ENCODE measurements at regions not wholly inside any gene's neighbourhood (a gene's known extent, or its start where the extent isn't known, plus 50 kb on each side); places are given as distances from the start of the nearest gene placed in this dataset.

DNA sequence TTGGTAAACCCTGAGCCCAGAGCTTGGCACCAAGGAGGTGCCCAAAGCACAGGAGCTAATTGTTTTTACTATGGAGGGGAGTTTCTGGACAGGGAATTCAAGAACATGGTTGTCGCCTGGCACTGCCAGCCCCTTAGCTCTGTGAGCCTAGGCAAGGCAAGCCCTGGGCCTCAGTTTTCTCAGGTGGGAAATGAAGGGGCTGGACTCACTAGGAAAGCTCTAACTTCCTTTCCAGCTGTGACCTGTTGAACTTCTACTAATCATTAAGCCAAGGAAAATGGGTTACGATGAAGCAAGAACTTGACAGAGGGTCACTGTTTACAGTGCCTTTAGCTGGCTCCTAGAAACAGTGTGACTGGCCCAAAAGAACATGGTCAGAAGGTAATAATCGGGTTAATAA is 277.2 kb downstream of the SHQ1 start:
- in situ Hi-C loops (cut with MboI; ENCODE audit: low sequenced_read_pairs): no loop called here
- TF ChIP-seq, protein P1, sequence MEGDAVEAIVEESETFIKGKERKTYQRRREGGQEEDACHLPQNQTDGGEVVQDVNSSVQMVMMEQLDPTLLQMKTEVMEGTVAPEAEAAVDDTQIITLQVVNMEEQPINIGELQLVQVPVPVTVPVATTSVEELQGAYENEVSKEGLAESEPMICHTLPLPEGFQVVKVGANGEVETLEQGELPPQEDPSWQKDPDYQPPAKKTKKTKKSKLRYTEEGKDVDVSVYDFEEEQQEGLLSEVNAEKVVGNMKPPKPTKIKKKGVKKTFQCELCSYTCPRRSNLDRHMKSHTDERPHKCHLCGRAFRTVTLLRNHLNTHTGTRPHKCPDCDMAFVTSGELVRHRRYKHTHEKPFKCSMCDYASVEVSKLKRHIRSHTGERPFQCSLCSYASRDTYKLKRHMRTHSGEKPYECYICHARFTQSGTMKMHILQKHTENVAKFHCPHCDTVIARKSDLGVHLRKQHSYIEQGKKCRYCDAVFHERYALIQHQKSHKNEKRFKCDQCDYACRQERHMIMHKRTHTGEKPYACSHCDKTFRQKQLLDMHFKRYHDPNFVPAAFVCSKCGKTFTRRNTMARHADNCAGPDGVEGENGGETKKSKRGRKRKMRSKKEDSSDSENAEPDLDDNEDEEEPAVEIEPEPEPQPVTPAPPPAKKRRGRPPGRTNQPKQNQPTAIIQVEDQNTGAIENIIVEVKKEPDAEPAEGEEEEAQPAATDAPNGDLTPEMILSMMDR (conservative IDR thresholded peaks at IDR 0.05; ENCODE audit: low read depth, low read length): no peak
- no peak for TF ChIP-seq MAFK (IDR thresholded peaks at IDR 0.05; ENCODE audit: low read depth, low read length)
- TF ChIP-seq FOS (IDR thresholded peaks at IDR 0.05; ENCODE audit: low read depth, low read length): no peak
- no peak for TF ChIP-seq CEBPB (IDR thresholded peaks at IDR 0.05; ENCODE audit: low read depth, low read length)
- TF ChIP-seq, protein P2, sequence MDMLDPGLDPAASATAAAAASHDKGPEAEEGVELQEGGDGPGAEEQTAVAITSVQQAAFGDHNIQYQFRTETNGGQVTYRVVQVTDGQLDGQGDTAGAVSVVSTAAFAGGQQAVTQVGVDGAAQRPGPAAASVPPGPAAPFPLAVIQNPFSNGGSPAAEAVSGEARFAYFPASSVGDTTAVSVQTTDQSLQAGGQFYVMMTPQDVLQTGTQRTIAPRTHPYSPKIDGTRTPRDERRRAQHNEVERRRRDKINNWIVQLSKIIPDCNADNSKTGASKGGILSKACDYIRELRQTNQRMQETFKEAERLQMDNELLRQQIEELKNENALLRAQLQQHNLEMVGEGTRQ (IDR thresholded peaks at IDR 0.05; ENCODE audit: low read depth, low read length): no peak
- TF ChIP-seq MXI1 (IDR thresholded peaks at IDR 0.05; ENCODE audit: borderline replicate concordance, low read depth, low read length): no peak
- TF ChIP-seq CHD1 (IDR thresholded peaks at IDR 0.05; ENCODE audit: low read depth, low read length): no peak
- no peak for TF ChIP-seq ELK1 (IDR thresholded peaks at IDR 0.05; ENCODE audit: borderline replicate concordance, low read depth, low read length)
- TF ChIP-seq SMC3 (IDR thresholded peaks at IDR 0.05; ENCODE audit: low read depth, low read length): no peak
- Histone ChIP-seq H2AK5ac (ENCODE audit: low read depth, low read length) (no peak overlapping the region), H3K4me2 (ENCODE audit: low read depth, low read length) (no peak overlapping the region), H2AK9ac (replicated peaks; ENCODE audit: low read depth, low read length, poor library complexity) (no peak overlapping the region), H3K27ac (ENCODE audit: insufficient read depth, low read length) (no peak overlapping the region), H3K9me3 (ENCODE audit: control insufficient read depth, insufficient read depth, low read length) (no peaks in the 10 kb centered on the region), H3K79me1 (ENCODE audit: low read depth in 1 of 2, low read length in 2 of 2) (no peaks in the 10 kb centered on the region), H3K4me1 (ENCODE audit: control insufficient read depth, insufficient read depth, low read length) (no peaks in the 10 kb centered on the region), H2BK20ac (ENCODE audit: low read depth, low read length) (no peak overlapping the region), H4K91ac (ENCODE audit: insufficient read depth, low read depth, low read length) (no peak overlapping the region), H3K9ac (ENCODE audit: low read depth, low read length) (no peak overlapping the region), H3K23ac (ENCODE audit: low read depth, low read length) (no peak overlapping the region), H3K27me3 (ENCODE audit: control insufficient read depth, insufficient read depth, low read length) (peaks cover 4% of the 10 kb centered on the region), H4K20me1 (ENCODE audit: insufficient read depth, low read length) (no peaks in the 10 kb centered on the region), H2BK5ac (ENCODE audit: low read depth, low read length, poor library complexity, severe bottlenecking) (no peak overlapping the region), H3K4ac (ENCODE audit: low read depth, low read length) (no peak overlapping the region), H3K14ac (replicated peaks; ENCODE audit: low read depth, low read length) (no peak overlapping the region), H3K4me3 (ENCODE audit: insufficient read depth, low read depth, low read length) (no peak overlapping the region), H2AFZ (replicated peaks; ENCODE audit: low read length, poor library complexity) (no peak overlapping the region), H2BK120ac (ENCODE audit: low read depth, low read length) (no peak overlapping the region), H3K9me1 (ENCODE audit: insufficient read depth, low read length) (no peaks in the 10 kb centered on the region), H3K18ac (ENCODE audit: low read depth, low read length) (no peak overlapping the region), H3K56ac (ENCODE audit: extremely low read depth, insufficient read depth, low read length) (no peak overlapping the region), H2BK15ac (ENCODE audit: low read depth, low read length) (no peak overlapping the region), H4K5ac (ENCODE audit: low read depth, low read length) (no peak overlapping the region), H4K8ac (ENCODE audit: low read depth in 2 of 2, low read length in 2 of 2) (no peak overlapping the region; a peak in 1 of 4 replicates), H3K36me3 (ENCODE audit: control insufficient read depth, insufficient read depth, low read length) (no peaks in the 10 kb centered on the region)
- intact Hi-C loops (cut with micrococcal nuclease): no loop called here
- ChIA-PET CTCF (no interaction called here), POLR2A (ENCODE audit: unreplicated experiment) (no interaction called here)
- no CpG with 5 or more reads among the region's 3 CpGs for WGBS, 2 experiments (ENCODE audit: extremely low coverage in 2 of 2, insufficient read length in 1 of 2)
- no peak for ATAC-seq (ENCODE audit: low read depth)
- dilution Hi-C loops (cut with HindIII; ENCODE audit: low sequenced_read_pairs, unreplicated experiment): no loop called here
- BruUV-seq (replicated peaks): no TSS peak
- no peak for DNase-seq

Data from IMR-90 (cell line).